NB4 (cell line): ENCODE measurements at regions not wholly inside any gene's neighbourhood (a gene's known extent, or its start where the extent isn't known, plus 50 kb on each side); places are given as distances from the start of the nearest gene placed in this dataset.

Experiments
- DNase-seq: peaks from one replicate; pipeline ENCODE4 v3.0.0; 2010; ENCODE audit warnings: low read depth
- H3K4me3 ChIP-seq: one replicate; pipeline ENCODE4 v1.5.1; 2011; ENCODE audit warnings: mild to moderate bottlenecking, low read depth, low read length, moderate library complexity
- MYC ChIP-seq: IDR thresholded peaks from 2 replicates; pipeline ENCODE4 v1.6.1; 2011; ENCODE audit warnings: low read depth, low read length
- POLR2A ChIP-seq: IDR thresholded peaks from 2 replicates; pipeline ENCODE4 v1.6.1; 2011; ENCODE audit warnings: mild to moderate bottlenecking; ENCODE audit not compliant: insufficient read length; ENCODE audit errors: extremely low read depth
- TF ChIP-seq, protein P1 (sequence below): IDR thresholded peaks from one replicate; pipeline ENCODE4 v1.5.1; 2012; ENCODE audit warnings: low read depth, low read length
- TF ChIP-seq, protein P2 (sequence below): IDR thresholded peaks from 2 replicates; pipeline ENCODE4 v1.6.1; 2011; ENCODE audit warnings: low read depth, low read length

DNA sequence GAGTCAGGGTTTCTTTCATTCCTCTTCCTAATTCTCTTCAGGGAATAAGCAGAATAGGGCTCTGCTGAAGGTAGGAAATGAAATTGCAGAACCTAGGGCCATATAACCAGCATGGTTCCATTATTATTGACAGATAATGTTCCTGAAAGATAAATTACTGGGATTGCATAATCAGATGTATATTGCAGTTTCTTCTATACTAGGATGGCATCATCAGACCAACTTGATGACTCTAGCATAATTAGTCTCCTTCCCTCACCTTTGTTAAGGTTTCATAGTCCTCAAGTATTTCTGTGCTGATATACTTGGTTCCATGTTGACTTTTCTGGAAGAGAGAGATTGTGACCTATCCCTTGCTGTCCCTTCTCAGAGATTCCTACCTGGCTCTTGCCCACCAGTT, 492.3 kb upstream of the LCORL start:
- no peak for DNase-seq
- no peak overlapping the region for H3K4me3 ChIP-seq
- TF ChIP-seq MYC (no peak), POLR2A (no peak)
- TF ChIP-seq, protein P1, sequence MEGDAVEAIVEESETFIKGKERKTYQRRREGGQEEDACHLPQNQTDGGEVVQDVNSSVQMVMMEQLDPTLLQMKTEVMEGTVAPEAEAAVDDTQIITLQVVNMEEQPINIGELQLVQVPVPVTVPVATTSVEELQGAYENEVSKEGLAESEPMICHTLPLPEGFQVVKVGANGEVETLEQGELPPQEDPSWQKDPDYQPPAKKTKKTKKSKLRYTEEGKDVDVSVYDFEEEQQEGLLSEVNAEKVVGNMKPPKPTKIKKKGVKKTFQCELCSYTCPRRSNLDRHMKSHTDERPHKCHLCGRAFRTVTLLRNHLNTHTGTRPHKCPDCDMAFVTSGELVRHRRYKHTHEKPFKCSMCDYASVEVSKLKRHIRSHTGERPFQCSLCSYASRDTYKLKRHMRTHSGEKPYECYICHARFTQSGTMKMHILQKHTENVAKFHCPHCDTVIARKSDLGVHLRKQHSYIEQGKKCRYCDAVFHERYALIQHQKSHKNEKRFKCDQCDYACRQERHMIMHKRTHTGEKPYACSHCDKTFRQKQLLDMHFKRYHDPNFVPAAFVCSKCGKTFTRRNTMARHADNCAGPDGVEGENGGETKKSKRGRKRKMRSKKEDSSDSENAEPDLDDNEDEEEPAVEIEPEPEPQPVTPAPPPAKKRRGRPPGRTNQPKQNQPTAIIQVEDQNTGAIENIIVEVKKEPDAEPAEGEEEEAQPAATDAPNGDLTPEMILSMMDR, result no peak
- TF ChIP-seq, protein P2, sequence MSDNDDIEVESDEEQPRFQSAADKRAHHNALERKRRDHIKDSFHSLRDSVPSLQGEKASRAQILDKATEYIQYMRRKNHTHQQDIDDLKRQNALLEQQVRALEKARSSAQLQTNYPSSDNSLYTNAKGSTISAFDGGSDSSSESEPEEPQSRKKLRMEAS, result no peak

DNA sequence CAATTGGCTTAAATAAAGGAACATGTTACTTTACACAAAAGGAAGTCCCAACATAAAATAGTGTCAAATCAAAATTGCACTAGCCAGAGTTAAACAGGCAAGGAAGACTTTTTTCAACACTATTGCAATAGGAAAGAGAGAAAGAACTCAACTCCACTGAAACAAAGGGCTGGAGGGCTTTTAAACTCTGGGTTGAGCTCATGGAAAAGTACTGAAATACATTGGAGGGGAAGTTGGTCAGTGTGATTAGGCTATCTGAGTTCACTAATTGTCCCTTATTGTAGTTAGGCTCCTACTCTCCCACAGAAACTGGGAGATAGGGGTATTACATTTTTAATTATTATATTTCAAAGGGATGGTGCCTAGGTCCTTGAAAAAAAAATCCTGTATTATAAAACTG, 491.2 kb upstream of the LCORL start:
- TF ChIP-seq, protein P2, result no peak
- TF ChIP-seq POLR2A, result no peak
- no peak overlapping the region for H3K4me3 ChIP-seq
- DNase-seq, result no peak

DNA sequence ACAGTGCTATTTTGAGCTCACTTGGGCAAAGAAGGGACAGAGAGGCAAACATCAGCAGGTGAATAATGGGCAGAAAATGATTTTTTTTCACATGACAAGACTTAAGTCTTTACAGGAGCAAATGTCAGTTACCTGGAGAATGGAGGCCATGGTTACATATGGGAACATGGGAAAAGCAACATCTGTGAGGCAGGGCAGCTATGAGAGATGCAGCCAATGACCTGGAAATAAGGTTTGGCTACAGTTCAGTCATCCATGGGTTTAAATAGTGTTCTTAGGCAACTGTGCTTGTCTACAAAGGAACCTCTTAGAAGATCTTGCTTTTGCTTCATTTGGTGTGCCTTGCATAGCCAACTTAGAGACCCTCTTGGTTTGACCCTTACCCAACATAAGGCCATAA, 490.2 kb upstream of the LCORL start:
- no peak for DNase-seq
- no peak overlapping the region for H3K4me3 ChIP-seq
- TF ChIP-seq MYC (no peak), POLR2A (no peak)
- TF ChIP-seq, protein P2, result no peak
- TF ChIP-seq, protein P1, result no peak

DNA sequence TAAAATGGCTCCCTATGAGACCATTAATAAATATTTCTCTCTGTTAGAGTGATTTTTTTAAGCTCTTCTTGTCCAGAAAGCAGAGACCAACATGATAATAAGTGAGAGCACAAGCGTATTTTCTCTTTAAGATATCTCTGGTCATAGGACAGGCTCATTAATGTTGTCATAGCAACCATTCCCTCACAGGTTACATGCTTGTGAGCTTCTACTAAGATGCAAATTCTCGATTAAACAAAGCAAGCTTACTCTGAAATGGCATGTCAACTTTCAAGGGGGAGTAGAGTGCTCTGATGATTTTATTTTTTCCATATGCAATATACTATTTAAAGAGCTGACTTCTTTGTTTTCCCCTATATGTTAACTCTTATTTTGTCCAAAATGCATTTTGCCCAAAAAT, 487.2 kb upstream of the LCORL start:
- DNase-seq, result no peak
- H3K4me3 ChIP-seq, result no peak overlapping the region
- TF ChIP-seq, protein P2, result no peak
- TF ChIP-seq MYC, result no peak
- TF ChIP-seq POLR2A, result no peak
- TF ChIP-seq, protein P1, result no peak

DNA sequence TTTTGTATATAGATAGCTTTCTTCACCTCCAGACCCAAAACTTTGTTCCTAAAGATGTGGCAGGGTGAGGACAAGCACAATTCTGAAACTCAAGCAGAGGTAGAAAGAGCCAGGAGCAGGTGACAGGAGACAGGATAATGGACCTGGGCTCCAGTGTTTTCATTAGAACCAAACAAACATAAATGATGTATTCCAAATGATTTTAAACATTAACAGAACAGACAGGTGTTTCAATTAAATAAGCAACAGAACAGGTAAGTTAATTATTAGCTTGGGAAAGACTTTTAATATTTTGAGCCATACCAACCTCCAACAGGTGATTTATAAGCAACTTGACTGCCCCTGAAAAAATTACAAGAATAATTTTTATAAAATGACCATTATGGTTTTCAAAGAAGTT, 459.4 kb upstream of the LCORL start:
- TF ChIP-seq POLR2A, result no peak
- TF ChIP-seq, protein P1, result no peak
- TF ChIP-seq, protein P2, result no peak
- no peak overlapping the region for H3K4me3 ChIP-seq
- DNase-seq, result no peak

DNA sequence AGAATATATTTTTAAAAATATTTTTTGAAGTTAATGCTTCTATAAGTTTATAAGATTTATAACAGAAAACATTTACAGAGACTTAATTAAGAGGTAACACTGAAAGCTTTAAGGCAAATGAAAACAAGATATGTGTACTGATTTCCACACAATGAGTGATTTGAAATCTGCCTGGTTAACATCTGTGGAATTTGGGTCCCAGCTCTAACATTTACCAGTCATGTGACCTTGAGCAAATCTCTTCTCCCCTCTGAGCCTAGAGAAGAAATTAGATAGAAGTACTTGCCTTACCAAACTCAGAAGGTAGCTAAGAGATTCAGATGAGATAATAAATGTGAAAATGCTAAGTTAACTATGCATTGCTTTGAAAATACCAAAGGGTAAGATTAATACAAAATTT, 458.8 kb upstream of the LCORL start:
- TF ChIP-seq, protein P2, result no peak
- TF ChIP-seq, protein P1, result no peak
- TF ChIP-seq POLR2A, result no peak
- no peak for TF ChIP-seq MYC
- no peak overlapping the region for H3K4me3 ChIP-seq
- no peak for DNase-seq
